ENCODE measurements at regions not wholly inside any gene's neighbourhood (a gene's known extent, or its start where the extent isn't known, plus 50 kb on each side); places are given as distances from the start of the nearest gene placed in this dataset.
"Not testable (repeated sequence)": the region's sequence is repeated elsewhere in the genome, so short reads cannot be mapped to it uniquely, and the experiment has no call there.

DNA sequence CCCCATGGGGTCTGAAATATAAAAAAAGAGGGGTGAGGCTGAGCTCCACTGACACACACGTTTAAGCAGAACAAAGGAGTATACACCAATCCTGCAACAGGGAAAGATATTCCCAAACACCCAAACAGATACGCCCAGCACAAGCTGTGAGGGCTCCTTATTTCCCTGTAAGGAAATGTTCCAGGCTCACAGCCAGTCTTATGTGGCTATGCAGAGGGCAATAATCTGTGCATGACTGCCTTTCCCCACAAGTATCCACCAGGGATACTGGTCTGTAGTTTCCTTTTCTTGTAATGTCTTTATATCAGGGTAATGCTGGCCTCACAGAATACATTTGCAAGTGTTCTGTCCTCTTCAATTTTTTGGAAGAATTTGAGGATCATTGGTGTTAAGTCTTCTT is 141.7 kb upstream of the DAAM1 start:
- ATAC-seq (no peak), DNase-seq (no peak)
- intact Hi-C loops (cut with micrococcal nuclease): no loop called here
- TF ChIP-seq, protein P1, sequence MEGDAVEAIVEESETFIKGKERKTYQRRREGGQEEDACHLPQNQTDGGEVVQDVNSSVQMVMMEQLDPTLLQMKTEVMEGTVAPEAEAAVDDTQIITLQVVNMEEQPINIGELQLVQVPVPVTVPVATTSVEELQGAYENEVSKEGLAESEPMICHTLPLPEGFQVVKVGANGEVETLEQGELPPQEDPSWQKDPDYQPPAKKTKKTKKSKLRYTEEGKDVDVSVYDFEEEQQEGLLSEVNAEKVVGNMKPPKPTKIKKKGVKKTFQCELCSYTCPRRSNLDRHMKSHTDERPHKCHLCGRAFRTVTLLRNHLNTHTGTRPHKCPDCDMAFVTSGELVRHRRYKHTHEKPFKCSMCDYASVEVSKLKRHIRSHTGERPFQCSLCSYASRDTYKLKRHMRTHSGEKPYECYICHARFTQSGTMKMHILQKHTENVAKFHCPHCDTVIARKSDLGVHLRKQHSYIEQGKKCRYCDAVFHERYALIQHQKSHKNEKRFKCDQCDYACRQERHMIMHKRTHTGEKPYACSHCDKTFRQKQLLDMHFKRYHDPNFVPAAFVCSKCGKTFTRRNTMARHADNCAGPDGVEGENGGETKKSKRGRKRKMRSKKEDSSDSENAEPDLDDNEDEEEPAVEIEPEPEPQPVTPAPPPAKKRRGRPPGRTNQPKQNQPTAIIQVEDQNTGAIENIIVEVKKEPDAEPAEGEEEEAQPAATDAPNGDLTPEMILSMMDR (IDR thresholded peaks at IDR 0.05): no peak
- Histone ChIP-seq H3K36me3 (ENCODE audit: control insufficient read depth, insufficient read depth, low read length) (no peaks in the 10 kb centered on the region), H3K27me3 (ENCODE audit: control insufficient read depth, insufficient read depth, low read length) (no peaks in the 10 kb centered on the region), H3K27ac (ENCODE audit: low read length) (no peak overlapping the region), H3K9me3 (ENCODE audit: control insufficient read depth, insufficient read depth, low read length) (no peaks in the 10 kb centered on the region), H3K4me3 (ENCODE audit: low read length) (no peak overlapping the region), H3K4me1 (ENCODE audit: control insufficient read depth, insufficient read depth, low read length) (no peaks in the 10 kb centered on the region)
- WGBS (ENCODE audit: insufficient coverage): 71% methylated on average over 2 of the region's 2 CpGs
- Mint-ChIP-seq H3K4me1 (no peaks in the 10 kb centered on the region), H3K9me3 (no peaks in the 10 kb centered on the region), H3K4me3 (no peak overlapping the region), H3K27ac (no peak overlapping the region), H3K36me3 (no peaks in the 10 kb centered on the region), H3K27me3 (ENCODE audit: low read depth in 2 of 2) (peaks cover 0 to 11% of the 10 kb centered on the region in 2 donors)

DNA sequence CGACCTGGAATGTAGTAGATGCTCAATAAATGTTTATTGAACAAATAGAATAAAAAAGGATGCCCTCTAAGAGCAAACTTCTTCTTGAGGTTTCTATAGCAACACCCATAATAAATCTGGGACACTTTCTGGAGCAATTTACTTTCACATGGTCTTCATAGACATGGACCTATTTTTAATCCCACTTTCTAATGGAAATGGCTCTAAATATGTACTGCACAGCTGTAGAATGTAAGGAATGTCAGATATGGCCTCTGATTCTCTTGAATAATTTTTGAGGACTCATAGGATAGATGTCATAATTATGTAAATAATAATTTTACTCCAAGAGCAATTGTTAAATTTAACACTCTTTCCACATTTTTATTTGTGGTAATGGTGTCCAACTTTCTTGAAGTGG is 133.5 kb upstream of the DAAM1 start:
- Mint-ChIP-seq H3K4me1 (no peaks in the 10 kb centered on the region), H3K27me3 (ENCODE audit: low read depth in 2 of 2) (peaks cover 3 to 7% of the 10 kb centered on the region in 2 donors), H3K36me3 (no peaks in the 10 kb centered on the region), H3K4me3 (no peak overlapping the region), H3K27ac (no peak overlapping the region), H3K9me3 (no peaks in the 10 kb centered on the region)
- WGBS (ENCODE audit: insufficient coverage): no CpG with 5 or more reads among the region's 1 CpG
- Histone ChIP-seq H3K4me3 (ENCODE audit: low read length) (no peak overlapping the region), H3K27ac (ENCODE audit: low read length) (no peak overlapping the region), H3K27me3 (ENCODE audit: control insufficient read depth, insufficient read depth, low read length) (no peaks in the 10 kb centered on the region), H3K36me3 (ENCODE audit: control insufficient read depth, insufficient read depth, low read length) (no peaks in the 10 kb centered on the region), H3K9me3 (ENCODE audit: control insufficient read depth, insufficient read depth, low read length) (no peaks in the 10 kb centered on the region), H3K4me1 (ENCODE audit: control insufficient read depth, insufficient read depth, low read length) (no peaks in the 10 kb centered on the region)
- TF ChIP-seq, protein P1 (IDR thresholded peaks at IDR 0.05): no peak
- ATAC-seq (no peak), DNase-seq (no peak)
- intact Hi-C loops (cut with micrococcal nuclease): no loop called here

DNA sequence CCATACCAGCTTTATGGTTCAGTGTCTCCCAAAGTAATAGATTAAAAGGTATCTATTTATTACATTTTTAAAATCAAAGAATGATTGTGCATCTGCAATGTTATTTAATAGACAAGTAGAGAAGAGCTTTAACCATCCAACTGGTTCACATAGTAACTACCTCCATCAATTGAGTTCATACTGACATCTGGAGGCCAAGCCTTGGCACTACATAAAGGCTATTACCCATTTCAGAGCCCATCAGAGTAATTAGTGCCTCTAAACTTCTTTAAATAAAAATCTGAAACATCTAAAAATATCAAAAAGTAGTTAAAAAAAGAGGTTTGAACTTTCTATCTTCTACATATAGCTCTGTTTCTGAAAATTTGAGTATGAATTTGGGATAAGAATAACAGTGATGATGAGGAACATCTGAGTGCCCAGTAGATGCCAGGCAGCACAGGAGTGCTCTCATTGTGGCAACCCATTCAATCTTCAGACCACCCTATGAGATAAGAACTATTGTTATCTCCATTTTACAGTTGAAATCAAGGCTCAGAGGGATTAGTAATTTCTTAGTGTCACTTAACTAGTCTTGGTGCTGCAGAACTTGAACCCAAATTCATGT is 132.9 kb upstream of the DAAM1 start:
- no peaks in the 10 kb centered on the region for H3K9me3 ChIP-seq (ENCODE audit: control insufficient read depth, insufficient read depth, low read length)
- intact Hi-C loops (cut with micrococcal nuclease): no loop called here
- no peak overlapping the region for H3K27ac Mint-ChIP-seq
- H3K4me3 Mint-ChIP-seq: no peak overlapping the region
- H3K4me1 Mint-ChIP-seq: no peaks in the 10 kb centered on the region
- no peaks in the 10 kb centered on the region for H3K9me3 Mint-ChIP-seq
- no peaks in the 10 kb centered on the region for H3K27me3 ChIP-seq (ENCODE audit: control insufficient read depth, insufficient read depth, low read length)
- H3K36me3 Mint-ChIP-seq: no peaks in the 10 kb centered on the region
- DNase-seq: peak in 1 of 2 donors; percentile 54
- H3K27ac ChIP-seq (ENCODE audit: low read length): no peak overlapping the region
- no peaks in the 10 kb centered on the region for H3K36me3 ChIP-seq (ENCODE audit: control insufficient read depth, insufficient read depth, low read length)
- TF ChIP-seq, protein P1 (IDR thresholded peaks at IDR 0.05): no peak
- peaks cover 3 to 7% of the 10 kb centered on the region in 2 donors for H3K27me3 Mint-ChIP-seq (ENCODE audit: low read depth in 2 of 2)
- no peaks in the 10 kb centered on the region for H3K4me1 ChIP-seq (ENCODE audit: control insufficient read depth, insufficient read depth, low read length)
- H3K4me3 ChIP-seq (ENCODE audit: low read length): no peak overlapping the region
- ATAC-seq: peak in 1 of 3 donors; percentile 45

DNA sequence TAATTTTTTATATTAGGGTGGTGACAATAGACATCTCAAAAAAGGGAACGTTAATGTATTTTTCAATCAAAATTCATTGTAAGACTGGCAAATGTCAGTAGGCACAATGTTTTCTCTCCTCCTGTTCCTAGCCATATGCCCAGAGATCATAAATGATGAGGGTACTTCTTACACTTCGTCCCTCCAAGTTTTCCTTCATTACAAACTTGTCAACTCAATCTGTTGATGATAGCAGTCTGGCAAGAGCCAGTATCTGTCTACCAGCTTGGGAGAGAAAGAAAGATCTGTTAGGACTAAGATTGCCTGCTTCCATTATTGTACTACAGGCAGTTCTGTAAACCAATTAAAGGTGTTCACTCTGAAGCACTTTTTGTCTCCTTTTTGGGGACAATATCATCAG is 130.9 kb upstream of the DAAM1 start:
- no peak overlapping the region for H3K27ac Mint-ChIP-seq
- H3K9me3 ChIP-seq (ENCODE audit: control insufficient read depth, insufficient read depth, low read length): no peaks in the 10 kb centered on the region
- intact Hi-C loops (cut with micrococcal nuclease): no loop called here
- H3K27ac ChIP-seq (ENCODE audit: low read length): no peak overlapping the region
- H3K4me3 ChIP-seq (ENCODE audit: low read length): no peak overlapping the region
- ATAC-seq: no peak
- no peak overlapping the region for H3K4me3 Mint-ChIP-seq
- 94% methylated on average over 1 of the region's 2 CpGs for WGBS (ENCODE audit: insufficient coverage)
- DNase-seq: no peak
- H3K27me3 ChIP-seq (ENCODE audit: control insufficient read depth, insufficient read depth, low read length): no peaks in the 10 kb centered on the region
- H3K9me3 Mint-ChIP-seq: no peaks in the 10 kb centered on the region
- no peaks in the 10 kb centered on the region for H3K4me1 Mint-ChIP-seq
- H3K36me3 ChIP-seq (ENCODE audit: control insufficient read depth, insufficient read depth, low read length): no peaks in the 10 kb centered on the region
- no peaks in the 10 kb centered on the region for H3K4me1 ChIP-seq (ENCODE audit: control insufficient read depth, insufficient read depth, low read length)
- no peaks in the 10 kb centered on the region for H3K36me3 Mint-ChIP-seq
- H3K27me3 Mint-ChIP-seq (ENCODE audit: low read depth in 2 of 2): peaks cover 3 to 7% of the 10 kb centered on the region in 2 donors
- TF ChIP-seq, protein P1 (IDR thresholded peaks at IDR 0.05): no peak

DNA sequence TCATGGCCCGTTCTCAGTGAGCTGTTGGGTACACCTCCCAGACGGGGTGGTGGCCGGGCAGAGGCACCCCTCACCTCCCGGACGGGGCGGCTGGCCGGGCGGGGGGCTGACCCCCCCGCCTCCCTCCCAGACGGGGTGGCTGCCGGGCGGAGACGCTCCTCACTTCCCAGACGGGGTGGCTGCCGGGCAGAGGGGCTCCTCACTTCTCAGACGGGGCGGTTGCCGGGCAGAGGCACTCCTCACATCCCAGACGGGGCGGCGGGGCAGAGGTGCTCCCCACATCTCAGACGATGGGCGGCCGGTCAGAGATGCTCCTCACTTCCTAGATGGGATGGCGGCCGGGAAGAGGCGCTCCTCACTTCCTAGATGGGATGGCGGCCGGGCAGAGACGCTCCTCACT is 129.7 kb upstream of the DAAM1 start:
- WGBS (ENCODE audit: insufficient coverage): 97% methylated on average over 17 of the region's 30 CpGs
- intact Hi-C loops (cut with micrococcal nuclease): not testable (repeated sequence)

More for the DNA sequence above, 129.7 kb upstream of the DAAM1 start:
- H3K36me3 Mint-ChIP-seq; H3K4me1 Mint-ChIP-seq; H3K4me3 Mint-ChIP-seq; H3K27ac Mint-ChIP-seq; H3K27me3 ChIP-seq (ENCODE audit: control insufficient read depth, insufficient read depth, low read length); H3K9me3 ChIP-seq (ENCODE audit: control insufficient read depth, insufficient read depth, low read length); ATAC-seq; H3K27ac ChIP-seq (ENCODE audit: low read length); H3K4me3 ChIP-seq (ENCODE audit: low read length); H3K4me1 ChIP-seq (ENCODE audit: control insufficient read depth, insufficient read depth, low read length); H3K27me3 Mint-ChIP-seq (ENCODE audit: low read depth in 2 of 2); DNase-seq; H3K36me3 ChIP-seq (ENCODE audit: control insufficient read depth, insufficient read depth, low read length); H3K9me3 Mint-ChIP-seq: not testable (repeated sequence)

Measured in natural killer cell (primary cell).